Ectodermal cell (in vitro differentiated cells): ENCODE measurements at regions not wholly inside any gene's neighbourhood (a gene's known extent, or its start where the extent isn't known, plus 50 kb on each side); places are given as distances from the start of the nearest gene placed in this dataset.

ENCODE experiments used
- H3K27ac ChIP-seq: 2 replicates; pipeline ENCODE4 v1.7.0; 2013; ENCODE audit warnings: mild to moderate bottlenecking, low read depth, low read length; ENCODE audit not compliant: insufficient read depth, poor library complexity, severe bottlenecking
- H3K27me3 ChIP-seq: 2 replicates; pipeline ENCODE4 v1.7.0; 2013; ENCODE audit warnings: mild to moderate bottlenecking, low read length; ENCODE audit not compliant: insufficient read depth, control insufficient read depth, poor library complexity, severe bottlenecking
- H3K36me3 ChIP-seq: one replicate; pipeline ENCODE4 v1.7.0; 2013; ENCODE audit warnings: low read length; ENCODE audit not compliant: control insufficient read depth, insufficient read depth
- H3K4me1 ChIP-seq: one replicate; pipeline ENCODE4 v1.7.0; 2013; ENCODE audit warnings: low read length; ENCODE audit not compliant: control insufficient read depth, insufficient read depth
- H3K4me3 ChIP-seq: 2 replicates; pipeline ENCODE4 v1.7.0; 2013; ENCODE audit warnings: low read depth, low read length, control low read depth; ENCODE audit not compliant: insufficient read depth
- H3K9me3 ChIP-seq: 2 replicates; pipeline ENCODE4 v1.7.0; 2013; ENCODE audit warnings: mild to moderate bottlenecking, low read length, moderate library complexity; ENCODE audit not compliant: control insufficient read depth
- WGBS, 2 experiments: methylation state at CpG; one replicate each; pipeline ENCODE4 v1.1.7; 2013; ENCODE audit warnings: missing lambda C conversion rate in 2 of 2; 5-methylcytosine and 5-hydroxymethylcytosine counted together

GRCh38 chr9:130755377-130756007, 61.9 kb downstream of the EXOSC2 start:
- H3K4me1 ChIP-seq: peaks cover 17% of the 10 kb centered on the region
- no peak overlapping the region for H3K27ac ChIP-seq
- WGBS, 2 experiments: 86% methylated on average over 10 of the region's 10 CpGs
- no peaks in the 10 kb centered on the region for H3K9me3 ChIP-seq
- no peak overlapping the region for H3K4me3 ChIP-seq
- H3K27me3 ChIP-seq: no peaks in the 10 kb centered on the region
- H3K36me3 ChIP-seq: no peaks in the 10 kb centered on the region

DNA sequence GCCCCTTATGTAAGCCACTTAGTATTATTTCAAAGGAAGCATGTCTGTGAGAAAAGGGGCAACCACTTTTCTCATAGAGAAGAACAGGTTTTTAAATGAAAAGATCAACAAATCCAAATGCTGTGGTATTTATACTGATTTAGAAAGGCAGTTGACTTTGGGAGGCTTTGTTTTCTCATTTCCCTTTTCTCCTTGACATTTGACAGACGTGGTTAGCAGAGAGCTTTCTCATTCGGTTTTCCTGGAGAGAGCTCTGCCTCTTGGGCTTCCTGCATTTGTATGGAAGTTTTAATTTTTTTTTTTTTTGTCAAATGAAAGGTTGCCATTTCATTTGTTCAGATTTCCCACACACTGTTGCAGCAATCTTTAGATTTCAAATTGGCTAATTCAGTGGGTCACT, 62.5 kb downstream of the EXOSC2 start:
- Histone ChIP-seq H3K4me1 (peaks cover 17% of the 10 kb centered on the region), H3K27me3 (no peaks in the 10 kb centered on the region), H3K9me3 (no peaks in the 10 kb centered on the region), H3K4me3 (no peak overlapping the region), H3K36me3 (no peaks in the 10 kb centered on the region), H3K27ac (no peak overlapping the region)
- 27 to 30% methylated on average over 2 of the region's 2 CpGs for WGBS, 2 experiments

GRCh38 chr9:130756455-130757152, 63.0 kb downstream of the EXOSC2 start:
- H3K4me3 ChIP-seq: no peak overlapping the region
- H3K27me3 ChIP-seq: no peaks in the 10 kb centered on the region
- H3K36me3 ChIP-seq: no peaks in the 10 kb centered on the region
- peaks cover 17% of the 10 kb centered on the region for H3K4me1 ChIP-seq
- peak overlapping the region; percentile 17 for H3K27ac ChIP-seq
- H3K9me3 ChIP-seq: no peaks in the 10 kb centered on the region
- 53 to 58% methylated on average over 7 of the region's 7 CpGs for WGBS, 2 experiments

- WGBS, 2 experiments: 85 to 94% methylated on average over 2 to 3 of the region's 4 CpGs
- no peaks in the 10 kb centered on the region for H3K9me3 ChIP-seq
- no peak overlapping the region for H3K27ac ChIP-seq
Observed at GRCh38 chr9:130759738-130760137, 66.2 kb downstream of the EXOSC2 start.

GRCh38 chr9:130763331-130764171, 70.0 kb downstream of the EXOSC2 start:
- no peak overlapping the region for H3K27ac ChIP-seq
- no peaks in the 10 kb centered on the region for H3K9me3 ChIP-seq
- no peak overlapping the region for H3K4me3 ChIP-seq
- no peaks in the 10 kb centered on the region for H3K36me3 ChIP-seq
- peaks cover 15% of the 10 kb centered on the region for H3K4me1 ChIP-seq
- 73 to 76% methylated on average over 12 of the region's 12 CpGs for WGBS, 2 experiments
- no peaks in the 10 kb centered on the region for H3K27me3 ChIP-seq

More at GRCh38 chr9:130759738-130760137, 66.2 kb downstream of the EXOSC2 start:
- Histone ChIP-seq H3K36me3 (no peaks in the 10 kb centered on the region), H3K4me3 (no peak overlapping the region), H3K4me1 (peaks cover 17% of the 10 kb centered on the region), H3K27me3 (no peaks in the 10 kb centered on the region)

GRCh38 chr9:130765137-130766020, 69.7 kb upstream of the ABL1 start:
- Histone ChIP-seq H3K36me3 (no peaks in the 10 kb centered on the region), H3K27me3 (no peaks in the 10 kb centered on the region), H3K4me3 (no peak overlapping the region), H3K4me1 (peaks cover 15% of the 10 kb centered on the region), H3K27ac (no peak overlapping the region), H3K9me3 (no peaks in the 10 kb centered on the region)
- WGBS, 2 experiments: 88 to 91% methylated on average over 7 to 8 of the region's 8 CpGs

DNA sequence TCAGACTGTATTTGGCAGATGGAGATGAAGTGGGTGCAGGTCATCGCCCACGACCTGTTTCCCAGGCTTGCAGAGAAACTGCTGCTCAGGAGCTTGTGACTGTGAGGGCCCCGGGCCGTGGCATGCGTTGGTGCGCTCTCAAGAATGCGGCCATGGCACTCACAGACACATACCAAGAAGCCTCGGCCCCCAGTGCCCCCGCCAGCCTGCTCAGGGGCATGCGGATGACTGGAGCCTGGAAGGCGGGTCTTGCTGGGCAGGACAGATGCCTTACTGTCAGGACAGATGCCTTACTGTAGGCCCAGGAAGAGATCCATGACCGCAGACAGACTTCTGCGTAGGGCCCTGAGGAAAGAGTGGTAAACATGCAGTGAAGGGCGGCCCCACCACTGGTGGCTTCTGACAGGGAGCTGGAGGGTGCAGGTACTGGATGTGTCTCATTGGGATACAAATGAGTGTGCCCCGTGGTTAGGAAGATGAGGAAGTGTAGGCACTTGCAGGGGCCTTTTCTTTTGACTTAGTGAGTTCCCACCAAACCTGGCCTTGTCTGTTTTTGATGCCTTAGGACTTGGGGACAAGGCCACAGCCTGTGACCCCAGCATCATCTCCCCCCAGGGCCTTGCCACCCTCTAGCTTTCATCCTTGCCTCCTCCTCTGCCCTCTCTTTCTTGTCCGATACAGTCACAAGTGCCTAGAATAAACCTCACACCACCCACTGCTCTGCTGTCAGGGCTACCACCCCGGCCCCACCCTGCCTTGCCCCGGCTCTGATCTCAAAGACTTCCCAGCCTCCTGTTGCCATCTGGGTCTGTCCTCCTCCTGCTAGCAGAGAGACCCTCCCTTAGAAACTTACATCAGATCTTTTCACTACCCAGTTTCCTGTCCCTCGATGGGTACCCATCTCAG, 68.8 kb upstream of the ABL1 start:
- Histone ChIP-seq H3K27ac (no peak overlapping the region), H3K9me3 (no peaks in the 10 kb centered on the region), H3K36me3 (no peaks in the 10 kb centered on the region), H3K27me3 (no peaks in the 10 kb centered on the region), H3K4me1 (peaks cover 15% of the 10 kb centered on the region), H3K4me3 (no peak overlapping the region)
- WGBS, 2 experiments: 87% methylated on average over 19 of the region's 19 CpGs

GRCh38 chr9:130766927-130767307, 68.1 kb upstream of the ABL1 start:
- Histone ChIP-seq H3K4me3 (no peak overlapping the region), H3K9me3 (no peaks in the 10 kb centered on the region), H3K27me3 (no peaks in the 10 kb centered on the region), H3K27ac (no peak overlapping the region), H3K4me1 (peaks cover 15% of the 10 kb centered on the region), H3K36me3 (no peaks in the 10 kb centered on the region)
- 66 to 71% methylated on average over 4 of the region's 4 CpGs for WGBS, 2 experiments

DNA sequence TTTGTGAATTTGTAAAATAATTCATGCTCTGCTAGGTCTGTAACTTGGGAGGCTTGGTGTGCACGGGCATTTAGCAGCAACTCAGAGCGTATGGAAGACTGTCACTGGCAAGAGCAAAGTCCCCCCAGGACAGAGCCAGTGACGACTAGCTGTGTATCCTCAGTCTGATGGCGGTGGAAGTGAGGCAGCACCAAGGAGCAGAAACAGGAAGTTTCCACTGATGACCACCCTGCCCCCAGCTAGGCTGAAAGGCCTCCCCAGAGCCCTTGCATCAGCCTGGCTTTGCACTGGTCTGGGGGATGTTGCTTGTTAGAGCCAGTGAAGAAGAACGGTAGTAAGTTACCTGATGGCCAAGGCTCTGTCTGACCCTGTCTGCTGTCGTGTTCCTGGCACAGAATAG, 66.8 kb upstream of the ABL1 start:
- Histone ChIP-seq H3K9me3 (no peaks in the 10 kb centered on the region), H3K27ac (no peak overlapping the region), H3K4me1 (peaks cover 15% of the 10 kb centered on the region), H3K27me3 (no peaks in the 10 kb centered on the region), H3K36me3 (no peaks in the 10 kb centered on the region), H3K4me3 (no peak overlapping the region)
- 63 to 65% methylated on average over 6 of the region's 6 CpGs for WGBS, 2 experiments
